ENCODE measurements at regions not wholly inside any gene's neighbourhood (a gene's known extent, or its start where the extent isn't known, plus 50 kb on each side); places are given as distances from the start of the nearest gene placed in this dataset.

DNA sequence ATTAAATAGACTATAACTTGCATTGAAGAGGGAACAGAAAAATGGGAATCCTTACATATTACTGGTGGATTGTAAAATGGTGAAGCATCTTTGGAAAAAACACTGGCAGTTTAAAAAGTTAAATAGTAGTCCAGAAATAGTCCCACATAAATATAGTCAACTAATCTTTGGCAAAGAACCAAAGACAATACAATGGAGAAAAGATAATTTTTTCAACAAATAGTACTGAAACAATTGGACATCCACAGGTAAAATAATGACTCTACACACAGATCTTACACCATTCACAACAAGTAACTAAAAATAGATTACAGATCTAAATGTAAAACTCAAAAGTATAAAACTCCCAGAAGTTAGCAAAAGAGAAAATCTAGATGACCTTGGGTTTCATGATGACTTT is 259.1 kb upstream of the CEP162 start:
- DNase-seq (ENCODE audit: low read depth), result no peak
- TF ChIP-seq, protein P1, sequence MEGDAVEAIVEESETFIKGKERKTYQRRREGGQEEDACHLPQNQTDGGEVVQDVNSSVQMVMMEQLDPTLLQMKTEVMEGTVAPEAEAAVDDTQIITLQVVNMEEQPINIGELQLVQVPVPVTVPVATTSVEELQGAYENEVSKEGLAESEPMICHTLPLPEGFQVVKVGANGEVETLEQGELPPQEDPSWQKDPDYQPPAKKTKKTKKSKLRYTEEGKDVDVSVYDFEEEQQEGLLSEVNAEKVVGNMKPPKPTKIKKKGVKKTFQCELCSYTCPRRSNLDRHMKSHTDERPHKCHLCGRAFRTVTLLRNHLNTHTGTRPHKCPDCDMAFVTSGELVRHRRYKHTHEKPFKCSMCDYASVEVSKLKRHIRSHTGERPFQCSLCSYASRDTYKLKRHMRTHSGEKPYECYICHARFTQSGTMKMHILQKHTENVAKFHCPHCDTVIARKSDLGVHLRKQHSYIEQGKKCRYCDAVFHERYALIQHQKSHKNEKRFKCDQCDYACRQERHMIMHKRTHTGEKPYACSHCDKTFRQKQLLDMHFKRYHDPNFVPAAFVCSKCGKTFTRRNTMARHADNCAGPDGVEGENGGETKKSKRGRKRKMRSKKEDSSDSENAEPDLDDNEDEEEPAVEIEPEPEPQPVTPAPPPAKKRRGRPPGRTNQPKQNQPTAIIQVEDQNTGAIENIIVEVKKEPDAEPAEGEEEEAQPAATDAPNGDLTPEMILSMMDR (IDR thresholded peaks at IDR 0.05; ENCODE audit: insufficient read depth, low read depth, low read length), result no peak
- no peak overlapping the region for H3K4me3 ChIP-seq (ENCODE audit: low read depth, low read length)

DNA sequence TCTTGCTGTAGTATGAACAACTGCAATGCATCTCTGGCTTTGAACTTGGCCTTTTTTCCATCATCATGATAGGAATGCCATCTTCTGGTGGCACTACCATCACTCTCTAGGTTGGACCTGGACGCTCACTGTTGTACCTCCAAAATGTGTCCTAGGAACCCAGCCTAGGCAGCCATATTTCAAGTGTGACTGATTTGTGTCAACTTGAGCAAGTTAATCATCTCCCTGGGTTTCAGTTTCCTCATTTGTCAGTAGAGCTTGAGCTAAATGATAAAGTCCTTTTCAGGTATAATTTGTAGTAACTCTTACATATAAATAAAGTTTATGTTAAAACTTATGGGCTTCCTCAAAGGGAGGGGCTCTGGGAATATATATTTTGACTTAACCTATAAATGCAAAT is 241.7 kb upstream of the CEP162 start:
- TF ChIP-seq, protein P1 (IDR thresholded peaks at IDR 0.05; ENCODE audit: insufficient read depth, low read depth, low read length), result no peak
- H3K4me3 ChIP-seq (ENCODE audit: low read depth, low read length), result no peak overlapping the region
- DNase-seq (ENCODE audit: low read depth), result no peak

DNA sequence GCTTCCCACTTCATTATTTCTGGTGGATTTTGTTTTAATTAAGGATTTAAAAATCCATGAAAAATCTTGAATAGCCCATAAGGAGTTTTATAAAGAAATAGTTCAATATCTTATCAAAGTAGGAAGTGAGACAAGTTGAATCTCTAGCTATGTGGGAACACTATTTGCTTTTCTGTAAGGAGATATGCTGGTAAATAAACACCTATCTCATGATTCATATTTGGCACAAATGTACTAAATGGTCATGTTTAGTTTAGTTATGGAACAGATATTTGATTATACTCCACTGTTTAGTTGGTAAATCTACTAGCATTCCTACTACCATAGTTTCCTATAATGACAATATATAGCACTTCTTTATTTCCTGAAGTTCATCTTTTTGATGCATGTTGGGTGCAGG is 239.9 kb upstream of the CEP162 start:
- no peak for DNase-seq (ENCODE audit: low read depth)
- TF ChIP-seq, protein P1 (IDR thresholded peaks at IDR 0.05; ENCODE audit: insufficient read depth, low read depth, low read length), result no peak
- H3K4me3 ChIP-seq (ENCODE audit: low read depth, low read length), result no peak overlapping the region

DNA sequence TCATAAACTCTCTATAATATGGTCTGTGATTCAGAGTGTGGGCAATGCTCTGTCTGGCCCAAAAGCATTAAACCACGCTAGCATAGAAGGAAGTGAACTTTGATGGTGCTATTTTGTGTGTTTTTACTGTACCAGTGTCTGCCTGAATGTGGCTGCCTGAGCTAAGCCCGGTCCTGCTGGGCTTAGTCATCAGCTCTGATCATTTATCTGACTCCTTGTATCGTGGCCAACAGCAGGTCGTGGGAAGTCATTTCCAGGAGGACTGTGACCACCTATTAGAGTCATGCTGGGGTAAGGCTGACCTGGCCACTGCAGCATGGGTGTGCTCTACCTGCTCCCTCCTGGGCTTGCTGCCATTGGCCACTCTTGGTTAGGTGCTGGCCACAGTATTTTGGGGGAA is 239.1 kb upstream of the CEP162 start:
- TF ChIP-seq, protein P1 (IDR thresholded peaks at IDR 0.05; ENCODE audit: insufficient read depth, low read depth, low read length), result no peak
- DNase-seq (ENCODE audit: low read depth), result peak; percentile 27
- H3K4me3 ChIP-seq (ENCODE audit: low read depth, low read length), result no peak overlapping the region

DNA sequence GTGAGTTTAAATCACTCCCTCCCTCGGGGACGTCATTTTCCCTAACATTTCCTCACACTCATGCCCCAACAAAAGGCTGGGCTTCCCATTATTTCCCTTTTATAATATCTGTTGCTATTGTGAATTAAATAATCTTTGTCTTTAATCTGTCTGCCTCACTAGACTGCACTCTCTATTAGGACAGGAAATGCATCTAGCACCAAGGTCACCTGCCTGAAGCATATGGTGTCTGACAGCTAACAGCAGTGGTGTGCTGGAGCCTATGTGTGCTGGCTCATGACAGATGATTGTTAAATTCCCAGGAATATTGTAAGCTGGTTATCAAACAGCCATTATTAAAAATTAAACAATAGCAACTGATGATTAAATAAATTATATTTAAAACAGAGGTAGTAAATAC is 237.0 kb upstream of the CEP162 start:
- TF ChIP-seq, protein P1 (IDR thresholded peaks at IDR 0.05; ENCODE audit: insufficient read depth, low read depth, low read length), result no peak
- DNase-seq (ENCODE audit: low read depth), result no peak

DNA sequence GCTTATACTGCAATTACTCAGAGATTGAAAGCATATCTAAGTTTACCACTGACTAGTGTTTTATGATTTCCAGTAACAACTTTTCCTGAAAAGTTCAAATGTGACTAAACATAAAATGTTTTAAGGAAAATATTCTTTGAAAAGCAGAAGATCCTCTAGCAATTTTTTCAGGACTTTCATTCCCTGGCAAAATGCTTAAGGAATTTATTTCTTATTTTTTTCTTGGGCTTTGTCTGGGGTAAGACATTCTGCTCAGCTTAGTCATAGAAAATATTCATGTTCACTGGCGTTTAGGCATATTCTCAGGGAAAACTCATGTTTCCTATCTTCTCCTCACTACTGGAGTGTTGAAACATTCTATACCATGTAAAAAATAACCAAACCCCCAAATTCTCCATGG is 235.3 kb upstream of the CEP162 start:
- DNase-seq (ENCODE audit: low read depth), result peak; percentile 22
- H3K4me3 ChIP-seq (ENCODE audit: low read depth, low read length), result no peak overlapping the region
- TF ChIP-seq, protein P1 (IDR thresholded peaks at IDR 0.05; ENCODE audit: insufficient read depth, low read depth, low read length), result no peak

More for the DNA sequence above, 237.0 kb upstream of the CEP162 start:
- H3K4me3 ChIP-seq (ENCODE audit: low read depth, low read length), result no peak overlapping the region

DNA sequence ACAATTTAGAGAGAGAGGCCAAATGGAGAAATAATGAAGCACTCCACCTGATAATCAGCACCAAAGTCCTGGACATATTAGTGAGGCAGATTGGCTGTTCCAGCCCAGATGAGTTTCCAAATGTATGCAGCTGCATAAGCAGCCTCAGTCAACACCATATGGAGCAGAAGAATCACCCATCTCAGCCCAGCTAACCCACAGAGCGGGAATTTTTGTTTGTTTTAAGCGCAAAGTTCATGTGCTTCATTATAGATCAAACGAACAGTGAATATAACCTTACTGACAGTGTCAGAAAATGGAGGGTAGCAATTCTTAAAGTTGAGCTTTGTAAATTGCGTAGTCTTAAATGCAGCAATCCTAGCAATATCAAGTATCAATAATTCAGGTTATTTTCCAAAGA is 234.0 kb upstream of the CEP162 start:
- TF ChIP-seq, protein P1 (IDR thresholded peaks at IDR 0.05; ENCODE audit: insufficient read depth, low read depth, low read length), result no peak
- DNase-seq (ENCODE audit: low read depth), result no peak
- no peak overlapping the region for H3K4me3 ChIP-seq (ENCODE audit: low read depth, low read length)
